Common myeloid progenitor, CD34-positive (primary cell): ENCODE measurements at regions not wholly inside any gene's neighbourhood (a gene's known extent, or its start where the extent isn't known, plus 50 kb on each side); places are given as distances from the start of the nearest gene placed in this dataset.
"Not testable (repeated sequence)": the region's sequence is repeated elsewhere in the genome, so short reads cannot be mapped to it uniquely, and the experiment has no call there.

Source experiments
- CTCF ChIA-PET: fragments of 350-600 bp; sonication (Branson Sonifier 250); formaldehyde crosslinking; loops from one replicate; lab custom pipeline; 2021; ENCODE audit warnings: antibody characterized with exemption; lab: Charles Lee
- POLR2A ChIA-PET: fragments of 350-600 bp; sonication (Branson Sonifier 250); formaldehyde crosslinking; loops from one replicate; lab custom pipeline; 2021; ENCODE audit warnings: antibody characterized with exemption; lab: Charles Lee
- DNase-seq, 3 donors: peaks; one replicate each; pipeline versions ENCODE4 v3.0.0 to v3.0.0-alpha.2; 2013
- H3K27ac ChIP-seq, 2 experiments: 1 replicate in 1 of 2; 2 replicates in 1 of 2; pipeline ENCODE4 v1.7.0; 2013; ENCODE audit warnings: inconsistent platforms in 2 of 2, low read length in 2 of 2, mild to moderate bottlenecking in 2 of 2, low read depth in 1 of 2, moderate library complexity in 1 of 2; ENCODE audit not compliant: severe bottlenecking in 2 of 2, insufficient read depth in 1 of 2, poor library complexity in 1 of 2
- H3K27me3 ChIP-seq, 5 experiments: replicated peaks in 2 of 5; 1 replicate in 3 of 5; 2 replicates in 2 of 5; pipeline versions ENCODE4 v1.6.1 to v1.7.0; 2013; ENCODE audit warnings: low read length in 4 of 5, mild to moderate bottlenecking in 2 of 5, moderate library complexity in 2 of 5, inconsistent platforms in 1 of 5; ENCODE audit not compliant: insufficient read depth in 5 of 5, control insufficient read depth in 4 of 5
- H3K36me3 ChIP-seq, 4 experiments: 1 replicate in 2 of 4; 2 replicates in 2 of 4; pipeline versions ENCODE4 v1.6.1 to v1.7.0; 2013; ENCODE audit warnings: low read length in 3 of 4, control low read depth in 1 of 4, mild to moderate bottlenecking in 1 of 4; ENCODE audit not compliant: control insufficient read depth in 4 of 4, insufficient read depth in 4 of 4
- H3K4me1 ChIP-seq, 4 experiments: 1 replicate in 3 of 4; 2 replicates in 1 of 4; pipeline versions ENCODE4 v1.6.1 to v1.7.1; 2013; ENCODE audit warnings: low read length in 3 of 4, mild to moderate bottlenecking in 3 of 4, control low read depth in 1 of 4, inconsistent platforms in 1 of 4, moderate library complexity in 1 of 4; ENCODE audit not compliant: control insufficient read depth in 4 of 4, insufficient read depth in 4 of 4; ENCODE audit errors: control extremely low read depth in 1 of 4
- H3K4me3 ChIP-seq, 7 experiments: 1 replicate in 4 of 7; 2 replicates in 3 of 7; pipeline versions ENCODE4 v1.5.1 to v1.7.0; 2013; ENCODE audit warnings: mild to moderate bottlenecking in 7 of 7, low read length in 6 of 7, moderate library complexity in 6 of 7, inconsistent platforms in 2 of 7, low read depth in 2 of 7, control low read depth in 1 of 7; ENCODE audit not compliant: insufficient read depth in 4 of 7, control insufficient read depth in 1 of 7; ENCODE audit errors: extremely low read depth in 1 of 7
- H3K9me3 ChIP-seq, 5 experiments: 1 replicate in 4 of 5; 2 replicates in 1 of 5; pipeline versions ENCODE4 v1.6.1 to v1.7.1; 2013; ENCODE audit warnings: low read length in 4 of 5, mild to moderate bottlenecking in 2 of 5, inconsistent platforms in 1 of 5, low read depth in 1 of 5, moderate library complexity in 1 of 5; ENCODE audit not compliant: control insufficient read depth in 4 of 5, insufficient read depth in 2 of 5; ENCODE audit errors: control extremely low read depth in 1 of 5
- WGBS: methylation state at CpG from one replicate; pipeline ENCODE4 v1.1.5; 2013; ENCODE audit not compliant: insufficient coverage; 5-methylcytosine and 5-hydroxymethylcytosine counted together

GRCh38 chr9:95570150-95570549, 53.4 kb upstream of the PTCH1 start:
- ChIA-PET POLR2A (no interaction called here), CTCF (no interaction called here)
- H3K27me3 ChIP-seq: peaks cover 0 to 78% (median 16%) of the 10 kb centered on the region in 5 experiments
- no peak overlapping the region for H3K27ac ChIP-seq
- no peak for DNase-seq
- H3K36me3 ChIP-seq: no peaks in the 10 kb centered on the region
- H3K9me3 ChIP-seq: peaks cover 0 to 2% (median 0%) of the 10 kb centered on the region in 5 experiments
- peak overlapping the region in 1 of 7 experiments; percentile 10 for H3K4me3 ChIP-seq
- WGBS: 13% methylated on average over 14 of the region's 22 CpGs
- peaks cover 0 to 3% (median 2%) of the 10 kb centered on the region in 4 experiments for H3K4me1 ChIP-seq

- H3K36me3 ChIP-seq, CTCF ChIA-PET, POLR2A ChIA-PET, DNase-seq, H3K9me3 ChIP-seq, H3K4me1 ChIP-seq, H3K27ac ChIP-seq, H3K4me3 ChIP-seq: not testable (repeated sequence)
- WGBS: 98% methylated on average over 9 of the region's 10 CpGs
- peaks cover 0 to 85% (median 16%) of the 10 kb centered on the region in 5 experiments for H3K27me3 ChIP-seq
Observed at GRCh38 chr9:95568735-95569134, 52.0 kb upstream of the PTCH1 start.
